H1 (cell line): ENCODE measurements at regions not wholly inside any gene's neighbourhood (a gene's known extent, or its start where the extent isn't known, plus 50 kb on each side); places are given as distances from the start of the nearest gene placed in this dataset.
"Not testable (repeated sequence)": the region's sequence is repeated elsewhere in the genome, so short reads cannot be mapped to it uniquely, and the experiment has no call there.

ENCODE experiments used
- EP300 ChIP-seq, 2 experiments: IDR thresholded peaks; 1 replicate in 1 of 2; 2 replicates in 1 of 2; pipeline ENCODE4 v1.6.1; 2011 to 2012; ENCODE audit warnings: low read depth in 2 of 2, low read length in 2 of 2, mild to moderate bottlenecking in 2 of 2, borderline replicate concordance in 1 of 2, inconsistent platforms in 1 of 2, moderate library complexity in 1 of 2
- PHF8 ChIP-seq: fragments of 200-600 bp; sonication (generic); conservative IDR thresholded peaks from 2 replicates; pipeline ENCODE4 v1.7.1; 2012; ENCODE audit warnings: low read depth, mild to moderate bottlenecking, inconsistent platforms, low read length, moderate library complexity
- POLR2A ChIP-seq, 2 experiments: IDR thresholded peaks; 1 replicate in 1 of 2; 2 replicates in 1 of 2; pipeline ENCODE4 v1.6.1; 2011; ENCODE audit warnings: low read depth in 2 of 2, low read length in 2 of 2, mild to moderate bottlenecking in 2 of 2; ENCODE audit errors: control extremely low read depth in 1 of 2
- POLR2AphosphoS5 ChIP-seq: IDR thresholded peaks from 2 replicates; pipeline ENCODE4 v1.6.1; 2011; ENCODE audit warnings: low read depth, low read length
- RBBP5 ChIP-seq: IDR thresholded peaks from 2 replicates; pipeline ENCODE4 v1.7.1; 2012; ENCODE audit warnings: low read depth, mild to moderate bottlenecking, inconsistent platforms, low read length, moderate library complexity, borderline replicate concordance
- RFX5 ChIP-seq: IDR thresholded peaks from 2 replicates; pipeline ENCODE4 v1.6.1; 2011; ENCODE audit warnings: low read depth, low read length, improper control_type of control experiment, borderline replicate concordance
- YY1 ChIP-seq: IDR thresholded peaks from 2 replicates; pipeline ENCODE4 v1.6.1; 2011; ENCODE audit warnings: low read depth, mild to moderate bottlenecking, low read length
- TF ChIP-seq, protein P1 (sequence below), 3 experiments: IDR thresholded peaks; 1 replicate in 2 of 3; 2 replicates in 1 of 3; pipeline versions ENCODE4 v1.5.1 to v1.6.1; 2011; ENCODE audit warnings: low read length in 3 of 3, mild to moderate bottlenecking in 3 of 3, inconsistent platforms in 2 of 3, low read depth in 1 of 3, moderate library complexity in 1 of 3; ENCODE audit not compliant: insufficient read depth in 1 of 3; ENCODE audit errors: control extremely low read depth in 1 of 3
- TF ChIP-seq, protein P2 (sequence below): IDR thresholded peaks from 2 replicates; pipeline ENCODE4 v1.6.1; 2012; ENCODE audit warnings: inconsistent platforms

DNA sequence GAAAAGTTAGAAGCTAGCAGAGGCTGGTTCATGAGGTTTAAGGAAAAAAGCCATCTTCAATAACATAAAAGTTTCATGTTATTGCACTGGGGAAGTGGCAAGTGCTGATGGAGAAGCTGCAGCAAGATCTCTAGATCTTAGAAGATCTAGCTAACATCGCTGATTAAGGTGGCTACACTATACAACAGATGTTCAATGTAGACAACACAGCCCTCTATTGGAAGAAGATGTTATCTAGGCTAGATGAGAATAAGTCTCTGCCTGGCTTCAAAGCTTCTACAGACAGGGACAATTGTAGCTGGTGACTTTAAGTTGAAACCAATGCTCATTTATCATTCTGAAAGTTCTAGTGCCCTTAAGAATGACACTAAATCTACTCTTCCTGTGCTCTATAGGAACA, 310.3 kb downstream of the KLF13 start:
- TF ChIP-seq, protein P1, sequence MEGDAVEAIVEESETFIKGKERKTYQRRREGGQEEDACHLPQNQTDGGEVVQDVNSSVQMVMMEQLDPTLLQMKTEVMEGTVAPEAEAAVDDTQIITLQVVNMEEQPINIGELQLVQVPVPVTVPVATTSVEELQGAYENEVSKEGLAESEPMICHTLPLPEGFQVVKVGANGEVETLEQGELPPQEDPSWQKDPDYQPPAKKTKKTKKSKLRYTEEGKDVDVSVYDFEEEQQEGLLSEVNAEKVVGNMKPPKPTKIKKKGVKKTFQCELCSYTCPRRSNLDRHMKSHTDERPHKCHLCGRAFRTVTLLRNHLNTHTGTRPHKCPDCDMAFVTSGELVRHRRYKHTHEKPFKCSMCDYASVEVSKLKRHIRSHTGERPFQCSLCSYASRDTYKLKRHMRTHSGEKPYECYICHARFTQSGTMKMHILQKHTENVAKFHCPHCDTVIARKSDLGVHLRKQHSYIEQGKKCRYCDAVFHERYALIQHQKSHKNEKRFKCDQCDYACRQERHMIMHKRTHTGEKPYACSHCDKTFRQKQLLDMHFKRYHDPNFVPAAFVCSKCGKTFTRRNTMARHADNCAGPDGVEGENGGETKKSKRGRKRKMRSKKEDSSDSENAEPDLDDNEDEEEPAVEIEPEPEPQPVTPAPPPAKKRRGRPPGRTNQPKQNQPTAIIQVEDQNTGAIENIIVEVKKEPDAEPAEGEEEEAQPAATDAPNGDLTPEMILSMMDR (IDR thresholded peaks at IDR 0.05; ENCODE audit: control extremely low read depth in 1 of 3, insufficient read depth in 1 of 3, low read depth in 1 of 3, low read length in 3 of 3): not testable (repeated sequence)
- not testable (repeated sequence) for TF ChIP-seq POLR2A (IDR thresholded peaks at IDR 0.05; ENCODE audit: control extremely low read depth in 1 of 2, low read depth in 2 of 2, low read length in 2 of 2); EP300 (IDR thresholded peaks at IDR 0.05; ENCODE audit: borderline replicate concordance in 1 of 2, low read depth in 2 of 2, low read length in 2 of 2); YY1; POLR2AphosphoS5; PHF8; RBBP5; RFX5
- TF ChIP-seq, protein P2, sequence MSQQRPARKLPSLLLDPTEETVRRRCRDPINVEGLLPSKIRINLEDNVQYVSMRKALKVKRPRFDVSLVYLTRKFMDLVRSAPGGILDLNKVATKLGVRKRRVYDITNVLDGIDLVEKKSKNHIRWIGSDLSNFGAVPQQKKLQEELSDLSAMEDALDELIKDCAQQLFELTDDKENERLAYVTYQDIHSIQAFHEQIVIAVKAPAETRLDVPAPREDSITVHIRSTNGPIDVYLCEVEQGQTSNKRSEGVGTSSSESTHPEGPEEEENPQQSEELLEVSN: not testable (repeated sequence)
